PC-3 (cell line): ENCODE measurements at regions not wholly inside any gene's neighbourhood (a gene's known extent, or its start where the extent isn't known, plus 50 kb on each side); places are given as distances from the start of the nearest gene placed in this dataset.

ENCODE experiments used
- ATAC-seq: fragments of 200-7000 bp; cut with Tn5 transposase; 2 replicates; pipeline ENCODE4 v1.9.1; 2020; ENCODE audit warnings: mild to moderate bottlenecking, moderate library complexity
- BruUV-seq: library from RNA; stranded (reverse); fragments of 400-500 nt; replicated peaks from 2 replicates; lab custom pipeline; 2021; lab: Mats Ljungman, UMichigan
- CTCF ChIA-PET: fragments of 300-600 bp; sonication (Branson Sonifier 250); formaldehyde crosslinking; loops from one replicate; lab custom pipeline; 2022; ENCODE audit warnings: antibody characterized with exemption; lab: Charles Lee
- POLR2A ChIA-PET: fragments of 300-600 bp; sonication (Branson Sonifier 250); formaldehyde crosslinking; loops from one replicate; lab custom pipeline; 2022; ENCODE audit warnings: antibody characterized with exemption; ENCODE audit not compliant: unreplicated experiment; lab: Charles Lee
- DNase-seq: peaks from one replicate; pipeline ENCODE4 v3.0.0-alpha.2; 2015
- H2AFZ ChIP-seq: fragments of 300-600 bp; sonication (generic); 2 replicates; pipeline ENCODE4 v1.6.0; 2016; ENCODE audit warnings: antibody characterized with exemption, low read length
- H3F3A ChIP-seq: fragments of 300-600 bp; sonication (generic); one replicate; pipeline ENCODE4 v1.6.0; 2017; ENCODE audit warnings: antibody characterized with exemption, low read length, control low read depth, mild to moderate bottlenecking; ENCODE audit not compliant: unreplicated experiment
- H3K27ac ChIP-seq: fragments of 300-600 bp; sonication (generic); 2 replicates; pipeline ENCODE4 v1.5.1; 2016; ENCODE audit warnings: mild to moderate bottlenecking, low read length
- H3K27me3 ChIP-seq: fragments of 300-600 bp; sonication (generic); 2 replicates; pipeline ENCODE4 v1.6.1; 2016; ENCODE audit warnings: low read length, mixed read lengths
- H3K36me3 ChIP-seq: fragments of 300-600 bp; sonication (generic); 2 replicates; pipeline ENCODE4 v1.6.1; 2016; ENCODE audit warnings: low read depth, mixed run types, low read length, mixed read lengths
- H3K4me1 ChIP-seq: fragments of 300-600 bp; sonication (generic); 2 replicates; pipeline ENCODE4 v1.5.1; 2016; ENCODE audit warnings: low read length; ENCODE audit not compliant: insufficient read depth
- H3K4me2 ChIP-seq: fragments of 300-600 bp; sonication (generic); 2 replicates; pipeline ENCODE4 v1.6.0; 2016; ENCODE audit warnings: low read length
- H3K4me3 ChIP-seq: fragments of 300-600 bp; sonication (generic); 2 replicates; pipeline ENCODE4 v1.5.1; 2016; ENCODE audit warnings: mild to moderate bottlenecking, low read length, mixed read lengths
- H3K79me2 ChIP-seq: fragments of 300-600 bp; sonication (generic); 2 replicates; pipeline ENCODE4 v1.6.1; 2017; ENCODE audit warnings: low read length, mixed read lengths
- H3K9ac ChIP-seq: fragments of 300-600 bp; sonication (generic); 2 replicates; pipeline ENCODE4 v1.6.0; 2016; ENCODE audit warnings: mild to moderate bottlenecking, low read length
- H3K9me2 ChIP-seq: fragments of 300-600 bp; sonication (generic); replicated peaks from 2 replicates; pipeline ENCODE4 v1.6.1; 2016; ENCODE audit warnings: mixed run types, low read length, mixed read lengths
- H3K9me3 ChIP-seq: fragments of 300-600 bp; sonication (generic); 2 replicates; pipeline ENCODE4 v1.6.1; 2016; ENCODE audit warnings: low read length, mixed read lengths
- H4K20me1 ChIP-seq: fragments of 300-600 bp; sonication (generic); 2 replicates; pipeline ENCODE4 v1.6.1; 2016; ENCODE audit warnings: low read length, mixed read lengths
- CTCF ChIP-seq: fragments of 300-600 bp; sonication (generic); conservative IDR thresholded peaks from 2 replicates; pipeline ENCODE4 v1.5.1; 2017; ENCODE audit warnings: antibody characterized with exemption, low read depth, mild to moderate bottlenecking, low read length
- EZH2 ChIP-seq: fragments of 300-600 bp; sonication (generic); IDR thresholded peaks from one replicate; pipeline ENCODE4 v1.6.1; 2017; ENCODE audit warnings: antibody characterized with exemption, mild to moderate bottlenecking, low read length; ENCODE audit not compliant: unreplicated experiment
- EZH2phosphoT487 ChIP-seq: fragments of 300-600 bp; sonication (generic); IDR thresholded peaks from 2 replicates; pipeline ENCODE4 v1.6.1; 2018; ENCODE audit warnings: mild to moderate bottlenecking, antibody characterized with exemption, low read length, borderline replicate concordance
- intact Hi-C: fragments of 100-400 bp; cut with micrococcal nuclease; formaldehyde crosslinking; loops from 2 replicates; pipeline ENCODE4 v1.9.0; 2023

- H3K4me2 ChIP-seq = no peak overlapping the region
- no peaks in the 10 kb centered on the region for H3K36me3 ChIP-seq
- ChIA-PET CTCF (no interaction called here), POLR2A (no interaction called here)
- DNase-seq (no peak), ATAC-seq (no peak)
- no peak overlapping the region for H2AFZ ChIP-seq
- no peak overlapping the region for H3K4me3 ChIP-seq
- TF ChIP-seq CTCF (no peak), EZH2phosphoT487 (no peak), EZH2 (no peak)
- H4K20me1 ChIP-seq = no peaks in the 10 kb centered on the region
- no peaks in the 10 kb centered on the region for H3K4me1 ChIP-seq
- no peaks in the 10 kb centered on the region for H3K27me3 ChIP-seq
- no peaks in the 10 kb centered on the region for H3F3A ChIP-seq
- no peak overlapping the region for H3K27ac ChIP-seq
- no peaks in the 10 kb centered on the region for H3K79me2 ChIP-seq
- no TSS peak for BruUV-seq
- H3K9ac ChIP-seq = no peak overlapping the region
- no peaks in the 10 kb centered on the region for H3K9me2 ChIP-seq
- no peaks in the 10 kb centered on the region for H3K9me3 ChIP-seq
- intact Hi-C loops = no loop called here
These were observed 91.9 kb upstream of the TMPRSS15 start for GRCh38 chr21:18495523-18495922.

DNA sequence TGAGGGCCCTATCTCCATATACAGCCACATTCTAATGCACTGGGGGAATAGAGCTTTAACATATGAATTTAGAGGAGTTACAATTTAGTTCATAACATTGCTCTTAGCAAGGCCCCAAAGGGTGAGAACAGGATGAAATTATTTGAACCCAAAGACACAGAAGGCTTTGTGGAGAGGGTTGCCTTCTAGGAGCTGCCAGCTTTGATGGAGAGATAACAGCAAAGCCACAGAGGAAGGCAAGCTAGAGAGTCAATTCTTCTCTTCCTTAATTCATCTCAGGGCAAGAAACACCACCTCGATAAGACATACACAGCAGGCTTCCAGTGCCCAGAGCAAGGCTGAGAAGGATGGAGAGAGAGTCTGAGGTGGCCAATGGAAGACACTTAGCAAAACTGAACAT is 94.8 kb upstream of the TMPRSS15 start:
- no peaks in the 10 kb centered on the region for H3K79me2 ChIP-seq
- H3K4me1 ChIP-seq = no peaks in the 10 kb centered on the region
- no peak overlapping the region for H3K9ac ChIP-seq
- no peak overlapping the region for H3K27ac ChIP-seq
- ChIA-PET CTCF (no interaction called here), POLR2A (no interaction called here)
- TF ChIP-seq CTCF = no peak
- TF ChIP-seq EZH2phosphoT487 = no peak
- no peak for TF ChIP-seq EZH2
- H3K4me2 ChIP-seq = no peak overlapping the region
- H3K4me3 ChIP-seq = no peak overlapping the region
- no peak for ATAC-seq
- no peaks in the 10 kb centered on the region for H3K9me2 ChIP-seq
- H2AFZ ChIP-seq = no peak overlapping the region
- H3K9me3 ChIP-seq = no peaks in the 10 kb centered on the region
- BruUV-seq = no TSS peak
- no peaks in the 10 kb centered on the region for H3K36me3 ChIP-seq
- no peaks in the 10 kb centered on the region for H4K20me1 ChIP-seq
- H3F3A ChIP-seq = no peaks in the 10 kb centered on the region
- DNase-seq = no peak
- no peaks in the 10 kb centered on the region for H3K27me3 ChIP-seq
- intact Hi-C loops = no loop called here

DNA sequence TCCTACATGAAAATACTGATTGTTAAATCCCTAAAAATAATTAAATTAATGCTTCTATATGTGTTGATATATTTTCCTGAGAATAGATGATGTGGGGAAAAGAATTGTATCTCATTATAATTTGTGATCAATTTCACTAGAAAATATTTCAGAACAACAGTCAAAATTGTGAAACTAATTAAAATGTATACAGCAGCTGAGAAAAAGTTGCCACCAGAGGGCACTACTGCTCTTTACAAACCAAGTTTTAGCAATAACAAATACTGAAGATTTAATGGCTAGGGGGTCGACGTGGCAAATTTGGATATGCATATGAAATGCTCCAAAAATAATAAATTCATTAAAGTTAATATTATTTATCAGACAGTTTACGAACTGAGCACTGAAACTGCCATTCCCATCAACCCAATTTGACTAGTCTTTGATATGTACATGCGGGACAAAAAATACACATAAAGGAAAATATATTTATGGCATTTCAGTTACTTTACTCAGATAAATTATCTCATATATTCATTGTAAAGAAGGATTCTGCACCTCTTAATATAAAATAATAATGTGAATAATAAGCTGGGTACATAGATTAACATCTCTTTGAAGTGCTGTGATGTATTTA is 96.3 kb upstream of the TMPRSS15 start:
- no peak overlapping the region for H3K4me3 ChIP-seq
- no peak overlapping the region for H3K4me2 ChIP-seq
- BruUV-seq = no TSS peak
- no peak for ATAC-seq
- no peak overlapping the region for H2AFZ ChIP-seq
- no peaks in the 10 kb centered on the region for H4K20me1 ChIP-seq
- intact Hi-C loops = loop anchor here (5.0 kb wide), 1 partner anchor 302 kb away; no protein-coding TSS in a partner anchor
- no peaks in the 10 kb centered on the region for H3K36me3 ChIP-seq
- no peaks in the 10 kb centered on the region for H3K79me2 ChIP-seq
- no peak overlapping the region for H3K9ac ChIP-seq
- ChIA-PET POLR2A (no interaction called here), CTCF (no interaction called here)
- H3F3A ChIP-seq = no peaks in the 10 kb centered on the region
- no peak overlapping the region for H3K27ac ChIP-seq
- no peaks in the 10 kb centered on the region for H3K4me1 ChIP-seq
- TF ChIP-seq EZH2phosphoT487 (no peak), CTCF (peak; percentile 89)
- no peaks in the 10 kb centered on the region for H3K27me3 ChIP-seq
- no peaks in the 10 kb centered on the region for H3K9me3 ChIP-seq
- H3K9me2 ChIP-seq = no peaks in the 10 kb centered on the region
- peak; percentile 69 for DNase-seq
